ENCODE measurements at regions not wholly inside any gene's neighbourhood (a gene's known extent, or its start where the extent isn't known, plus 50 kb on each side); places are given as distances from the start of the nearest gene placed in this dataset.

DNA sequence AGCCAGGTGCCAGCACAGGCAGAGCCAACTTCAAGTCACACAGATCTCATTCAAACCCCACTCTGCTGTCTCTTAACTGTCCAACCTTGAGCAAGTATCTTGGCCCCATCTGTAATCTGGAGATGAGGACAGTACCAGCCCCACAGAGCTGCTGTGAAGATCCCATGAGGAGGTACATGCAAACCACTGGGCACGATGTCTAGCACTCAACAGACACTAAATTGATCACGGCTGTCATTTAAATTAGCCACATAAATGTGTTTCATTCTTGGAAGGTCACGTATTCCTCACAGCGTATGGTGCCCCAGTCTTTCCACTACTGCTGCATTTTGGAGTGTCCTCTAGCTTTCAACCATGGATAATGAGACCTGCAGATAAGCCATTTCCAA lies 167.6 kb upstream of the ID2 start:
- Histone ChIP-seq H3K4me1 (ENCODE audit: control insufficient read depth, insufficient read depth, low read length) (no peaks in the 10 kb centered on the region), H3K27ac (ENCODE audit: extremely low read depth, low read depth, low read length) (no peak overlapping the region), H3K4me3 (ENCODE audit: low read depth, low read length) (no peak overlapping the region), H3K9me3 (ENCODE audit: control insufficient read depth, insufficient read depth, low read depth, low read length) (no peaks in the 10 kb centered on the region), H3K36me3 (ENCODE audit: control insufficient read depth in 2 of 2, insufficient read depth in 1 of 2, low read length in 2 of 2) (no peaks in the 10 kb centered on the region)
- CTCF ChIA-PET, result no interaction called here
- TF ChIP-seq ZNF2 (tag by site-specific recombination; IDR thresholded peaks at IDR 0.05), result no peak
- TF ChIP-seq, protein P1, sequence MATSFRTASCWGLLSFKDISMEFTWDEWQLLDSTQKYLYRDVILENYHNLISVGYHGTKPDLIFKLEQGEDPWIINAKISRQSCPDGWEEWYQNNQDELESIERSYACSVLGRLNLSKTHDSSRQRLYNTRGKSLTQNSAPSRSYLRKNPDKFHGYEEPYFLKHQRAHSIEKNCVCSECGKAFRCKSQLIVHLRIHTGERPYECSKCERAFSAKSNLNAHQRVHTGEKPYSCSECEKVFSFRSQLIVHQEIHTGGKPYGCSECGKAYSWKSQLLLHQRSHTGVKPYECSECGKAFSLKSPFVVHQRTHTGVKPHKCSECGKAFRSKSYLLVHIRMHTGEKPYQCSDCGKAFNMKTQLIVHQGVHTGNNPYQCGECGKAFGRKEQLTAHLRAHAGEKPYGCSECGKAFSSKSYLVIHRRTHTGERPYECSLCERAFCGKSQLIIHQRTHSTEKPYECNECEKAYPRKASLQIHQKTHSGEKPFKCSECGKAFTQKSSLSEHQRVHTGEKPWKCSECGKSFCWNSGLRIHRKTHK (tag by site-specific recombination; IDR thresholded peaks at IDR 0.05), result peak; percentile 89
- POLR2A ChIA-PET, result no interaction called here

DNA sequence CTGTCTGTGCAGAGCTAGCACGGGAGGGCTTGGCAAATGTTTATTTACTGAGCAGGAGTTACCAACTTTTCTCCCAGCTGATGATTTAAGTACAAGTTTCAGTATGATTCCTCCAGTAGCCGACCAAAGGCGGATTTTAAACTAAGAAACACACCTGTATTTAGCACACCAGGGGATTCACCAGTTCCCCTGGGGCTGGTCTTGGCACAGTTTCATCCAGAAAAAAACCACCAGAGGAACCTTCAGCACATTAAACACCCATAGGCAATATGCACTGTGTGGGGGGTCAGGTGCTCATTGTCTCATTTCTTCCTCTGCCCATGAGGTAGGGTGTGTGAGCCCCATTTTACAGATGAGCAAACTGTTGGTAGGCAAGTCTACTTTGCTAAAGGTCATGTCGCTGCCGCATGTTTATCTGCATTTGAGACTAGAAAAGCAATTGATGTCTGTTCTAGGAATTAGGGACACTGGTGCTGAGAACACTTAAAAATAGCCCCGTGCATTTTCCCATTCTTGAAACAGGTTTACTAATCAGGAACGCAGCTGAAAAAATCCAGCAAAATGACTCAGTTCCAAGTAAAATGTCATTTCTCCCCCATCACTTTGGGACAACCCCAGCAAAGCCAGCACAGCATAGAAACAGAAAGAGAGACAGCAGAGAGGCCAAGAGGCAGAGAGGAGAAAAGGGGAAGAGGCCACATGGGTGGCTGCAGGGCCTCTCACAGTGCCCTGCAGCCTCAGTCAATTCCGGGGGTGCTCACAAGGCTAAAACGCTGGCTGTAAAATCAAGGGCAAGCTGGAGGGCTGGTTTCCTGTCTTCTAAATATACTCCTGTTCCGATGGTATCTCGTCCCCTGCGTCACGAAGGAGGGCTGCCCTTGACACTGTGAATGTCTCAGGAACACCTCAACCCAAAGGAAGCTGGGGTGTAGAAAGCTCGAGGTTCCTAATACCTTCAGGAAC lies 166.8 kb upstream of the ID2 start:
- H3K4me1 ChIP-seq (ENCODE audit: control insufficient read depth, insufficient read depth, low read length), result no peaks in the 10 kb centered on the region
- H3K27ac ChIP-seq (ENCODE audit: extremely low read depth, low read depth, low read length), result no peak overlapping the region
- ChIA-PET POLR2A (interaction anchor here (1.9 kb wide), 1 partner anchor 167 kb away, joined by 7 read pairs; the partner anchor contains the start of gene ID2), CTCF (no interaction called here)
- TF ChIP-seq ZSCAN16 (tag by site-specific recombination; IDR thresholded peaks at IDR 0.05) (no peak), ZNF596 (tag by site-specific recombination; IDR thresholded peaks at IDR 0.05) (no peak), OVOL3 (tag by site-specific recombination; IDR thresholded peaks at IDR 0.05) (no peak), ZNF223 (tag by site-specific recombination; IDR thresholded peaks at IDR 0.05) (no peak), ZNF146 (tag by site-specific recombination; IDR thresholded peaks at IDR 0.05) (no peak), ZNF248 (tag by site-specific recombination; IDR thresholded peaks at IDR 0.05) (no peak), SALL2 (tag by site-specific recombination; IDR thresholded peaks at IDR 0.05; ENCODE audit: borderline replicate concordance) (no peak)
- TF ChIP-seq, protein P2, sequence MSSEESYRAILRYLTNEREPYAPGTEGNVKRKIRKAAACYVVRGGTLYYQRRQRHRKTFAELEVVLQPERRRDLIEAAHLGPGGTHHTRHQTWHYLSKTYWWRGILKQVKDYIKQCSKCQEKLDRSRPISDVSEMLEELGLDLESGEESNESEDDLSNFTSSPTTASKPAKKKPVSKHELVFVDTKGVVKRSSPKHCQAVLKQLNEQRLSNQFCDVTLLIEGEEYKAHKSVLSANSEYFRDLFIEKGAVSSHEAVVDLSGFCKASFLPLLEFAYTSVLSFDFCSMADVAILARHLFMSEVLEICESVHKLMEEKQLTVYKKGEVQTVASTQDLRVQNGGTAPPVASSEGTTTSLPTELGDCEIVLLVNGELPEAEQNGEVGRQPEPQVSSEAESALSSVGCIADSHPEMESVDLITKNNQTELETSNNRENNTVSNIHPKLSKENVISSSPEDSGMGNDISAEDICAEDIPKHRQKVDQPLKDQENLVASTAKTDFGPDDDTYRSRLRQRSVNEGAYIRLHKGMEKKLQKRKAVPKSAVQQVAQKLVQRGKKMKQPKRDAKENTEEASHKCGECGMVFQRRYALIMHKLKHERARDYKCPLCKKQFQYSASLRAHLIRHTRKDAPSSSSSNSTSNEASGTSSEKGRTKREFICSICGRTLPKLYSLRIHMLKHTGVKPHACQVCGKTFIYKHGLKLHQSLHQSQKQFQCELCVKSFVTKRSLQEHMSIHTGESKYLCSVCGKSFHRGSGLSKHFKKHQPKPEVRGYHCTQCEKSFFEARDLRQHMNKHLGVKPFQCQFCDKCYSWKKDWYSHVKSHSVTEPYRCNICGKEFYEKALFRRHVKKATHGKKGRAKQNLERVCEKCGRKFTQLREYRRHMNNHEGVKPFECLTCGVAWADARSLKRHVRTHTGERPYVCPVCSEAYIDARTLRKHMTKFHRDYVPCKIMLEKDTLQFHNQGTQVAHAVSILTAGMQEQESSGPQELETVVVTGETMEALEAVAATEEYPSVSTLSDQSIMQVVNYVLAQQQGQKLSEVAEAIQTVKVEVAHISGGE (tag by site-specific recombination; conservative IDR thresholded peaks at IDR 0.05; ENCODE audit: low read depth), result no peak
- TF ChIP-seq, protein P3, sequence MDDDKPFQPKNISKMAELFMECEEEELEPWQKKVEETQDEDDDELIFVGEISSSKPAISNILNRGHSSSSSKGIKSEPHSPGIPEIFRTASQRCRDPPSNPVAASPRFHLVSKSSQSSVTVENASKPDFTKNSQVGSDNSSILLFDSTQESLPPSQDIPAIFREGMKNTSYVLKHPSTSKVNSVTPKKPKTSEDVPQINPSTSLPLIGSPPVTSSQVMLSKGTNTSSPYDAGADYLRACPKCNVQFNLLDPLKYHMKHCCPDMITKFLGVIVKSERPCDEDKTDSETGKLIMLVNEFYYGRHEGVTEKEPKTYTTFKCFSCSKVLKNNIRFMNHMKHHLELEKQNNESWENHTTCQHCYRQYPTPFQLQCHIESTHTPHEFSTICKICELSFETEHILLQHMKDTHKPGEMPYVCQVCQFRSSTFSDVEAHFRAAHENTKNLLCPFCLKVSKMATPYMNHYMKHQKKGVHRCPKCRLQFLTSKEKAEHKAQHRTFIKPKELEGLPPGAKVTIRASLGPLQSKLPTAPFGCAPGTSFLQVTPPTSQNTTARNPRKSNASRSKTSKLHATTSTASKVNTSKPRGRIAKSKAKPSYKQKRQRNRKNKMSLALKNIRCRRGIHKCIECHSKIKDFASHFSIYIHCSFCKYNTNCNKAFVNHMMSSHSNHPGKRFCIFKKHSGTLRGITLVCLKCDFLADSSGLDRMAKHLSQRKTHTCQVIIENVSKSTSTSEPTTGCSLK (tag by site-specific recombination; IDR thresholded peaks at IDR 0.05), result no peak
- H3K9me3 ChIP-seq (ENCODE audit: control insufficient read depth, insufficient read depth, low read depth, low read length), result no peaks in the 10 kb centered on the region
- no peak overlapping the region for H3K4me3 ChIP-seq (ENCODE audit: low read depth, low read length)
- H3K36me3 ChIP-seq (ENCODE audit: control insufficient read depth in 2 of 2, insufficient read depth in 1 of 2, low read length in 2 of 2), result no peaks in the 10 kb centered on the region

DNA sequence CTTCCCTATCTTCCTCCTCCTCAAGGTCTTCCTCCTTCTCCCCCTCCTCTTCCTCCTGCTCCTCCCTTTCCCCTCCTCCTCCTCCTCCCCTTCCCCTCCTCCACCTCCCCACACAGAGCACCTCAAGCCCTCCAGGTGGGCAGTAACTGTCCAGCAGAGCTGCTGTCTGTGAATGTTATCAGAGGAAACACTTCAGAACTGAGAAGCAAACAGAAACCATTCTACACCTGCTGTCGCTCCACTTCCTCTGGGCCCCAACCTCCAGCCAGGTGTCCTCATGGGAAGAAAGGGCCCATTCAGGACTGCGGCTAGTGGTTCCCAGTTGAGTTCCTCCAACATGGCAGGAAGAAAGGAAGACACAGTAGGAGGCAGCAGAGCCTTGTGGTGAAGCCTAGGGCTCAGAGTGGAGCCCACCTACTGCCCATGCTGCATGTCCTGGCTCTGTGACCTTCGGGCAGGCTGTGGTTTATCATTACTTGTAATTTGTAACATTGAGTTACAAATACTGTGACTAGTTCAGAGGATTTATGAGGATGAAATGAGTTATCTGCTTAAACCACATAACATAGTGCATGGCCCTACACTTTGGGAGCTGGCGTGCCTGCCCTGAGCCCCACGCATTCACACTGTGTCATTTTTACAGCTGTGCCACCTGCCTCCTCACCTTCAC lies 165.9 kb upstream of the ID2 start:
- Histone ChIP-seq H3K4me3 (ENCODE audit: low read depth, low read length) (no peak overlapping the region), H3K9me3 (ENCODE audit: control insufficient read depth, insufficient read depth, low read depth, low read length) (no peaks in the 10 kb centered on the region), H3K4me1 (ENCODE audit: control insufficient read depth, insufficient read depth, low read length) (no peaks in the 10 kb centered on the region), H3K27ac (ENCODE audit: extremely low read depth, low read depth, low read length) (no peak overlapping the region), H3K36me3 (ENCODE audit: control insufficient read depth in 2 of 2, insufficient read depth in 1 of 2, low read length in 2 of 2) (no peaks in the 10 kb centered on the region)
- TF ChIP-seq SCRT1 (tag by site-specific recombination; IDR thresholded peaks at IDR 0.05; ENCODE audit: borderline replicate concordance), result no peak
- no peak for TF ChIP-seq ZNF843 (tag by site-specific recombination; IDR thresholded peaks at IDR 0.05)
- peak; percentile 55; the same call in 1 of the 2 replicates for TF ChIP-seq EGR2 (tag by site-specific recombination; IDR thresholded peaks at IDR 0.05; ENCODE audit: low read depth)
- TF ChIP-seq TRIM28 (IDR thresholded peaks at IDR 0.05; ENCODE audit: borderline replicate concordance, low read length), result no peak
- TF ChIP-seq ZIC2 (tag by site-specific recombination; IDR thresholded peaks at IDR 0.05), result 0 out of 2 replicates have a peak, but pooled peaks have one; percentile 12
- no peak for TF ChIP-seq KLF7 (tag by site-specific recombination; IDR thresholded peaks at IDR 0.05; ENCODE audit: borderline replicate concordance)
- ChIA-PET POLR2A (interaction anchor here (1.9 kb wide), 1 partner anchor 166 kb away, joined by 7 read pairs; the partner anchor contains the start of gene ID2), CTCF (interaction anchor here (0.6 kb wide), 1 partner anchor 105 kb away, joined by 3 read pairs; no protein-coding TSS in a partner anchor)
